Gastrocnemius medialis (tissue), 4 donors: ENCODE measurements at regions not wholly inside any gene's neighbourhood (a gene's known extent, or its start where the extent isn't known, plus 50 kb on each side); places are given as distances from the start of the nearest gene placed in this dataset.

Experiments used
- ATAC-seq, 2 donors: fragments of 150-250 bp; one replicate each; pipeline ENCODE4 v1.9.1; 2016
- DNase-seq, 2 donors: peaks; one replicate each; pipeline ENCODE4 v3.0.0-alpha.2; 2019
- H3K27ac ChIP-seq, 4 donors: fragments of 200-600 bp; sonication (generic); 1 replicate in 1 of 4; 2 replicates in 3 of 4; pipeline ENCODE4 v1.5.1; 2016 to 2018; ENCODE audit warnings: mild to moderate bottlenecking in 2 of 4, moderate library complexity in 1 of 4
- H3K27me3 ChIP-seq, 3 donors: fragments of 200-600 bp; sonication (generic) in 2 of 3; 1 replicate in 1 of 3; 2 replicates in 2 of 3; pipeline versions ENCODE4 v1.5.1 to v1.6.0; 2016 to 2019; ENCODE audit warnings: mild to moderate bottlenecking in 1 of 3, moderate library complexity in 1 of 3
- H3K36me3 ChIP-seq, 2 donors: fragments of 200-600 bp; sonication (generic) in 1 of 2; one replicate each; pipeline ENCODE4 v1.5.1; 2017 to 2018
- H3K4me1 ChIP-seq, 2 donors: fragments of 200-600 bp; sonication (generic) in 1 of 2; one replicate each; pipeline ENCODE4 v1.5.1; 2016 to 2017; ENCODE audit warnings: mild to moderate bottlenecking in 2 of 2
- H3K4me3 ChIP-seq, 4 donors: fragments of 200-600 bp; sonication (generic) in 3 of 4; 1 replicate in 1 of 4; 2 replicates in 3 of 4; pipeline ENCODE4 v1.5.1; 2016 to 2019; ENCODE audit warnings: mild to moderate bottlenecking in 2 of 4
- H3K9me3 ChIP-seq, 3 donors: fragments of 200-600 bp; sonication (generic) in 2 of 3; 1 replicate in 1 of 3; 2 replicates in 2 of 3; pipeline ENCODE4 v1.5.1; 2016 to 2019
- CTCF ChIP-seq, 5 experiments: fragments of 450-650 bp in 3 of 5; fragments of 200-600 bp in 2 of 5; sonication (generic) in 2 of 5; IDR thresholded peaks in 4 of 5; conservative IDR thresholded peaks in 1 of 5; 1 replicate in 4 of 5; 2 replicates in 1 of 5; pipeline ENCODE4 v1.5.1; 2016 to 2019; ENCODE audit warnings: antibody characterized with exemption in 5 of 5, mild to moderate bottlenecking in 3 of 5, moderate library complexity in 3 of 5
- POLR2A ChIP-seq, 2 donors: fragments of 450-650 bp; IDR thresholded peaks; one replicate each; pipeline ENCODE4 v1.6.1; 2017; ENCODE audit warnings: antibody characterized with exemption in 2 of 2, mild to moderate bottlenecking in 2 of 2, moderate library complexity in 2 of 2
- in situ Hi-C, 4 donors: fragments of 200-750 bp; cut with MboI; loops; one replicate each; pipeline versions ENCODE4 v1.15.0 to v1.8.0; 2017; ENCODE audit warnings: low sequenced_read_pairs in 4 of 4
- intact Hi-C: fragments of 100-400 bp; cut with DNase I; formaldehyde crosslinking; loops from one replicate; pipeline ENCODE4 v1.15.1; 2023; ENCODE audit warnings: low total_unique reads

- DNase-seq: no peak
- Histone ChIP-seq H3K4me3 (no peak overlapping the region), H3K4me1 (no peaks in the 10 kb centered on the region), H3K27me3 (no peaks in the 10 kb centered on the region), H3K27ac (no peak overlapping the region), H3K9me3 (no peaks in the 10 kb centered on the region), H3K36me3 (no peaks in the 10 kb centered on the region)
- in situ Hi-C loops (no loop called here), intact Hi-C loops (no loop called here)
- no peak for ATAC-seq
- no peak for TF ChIP-seq POLR2A (IDR thresholded peaks at IDR 0.05)
- TF ChIP-seq CTCF (IDR thresholded peaks at IDR 0.05 in 4 of 5, conservative IDR thresholded peaks at IDR 0.05 in 1 of 5): no peak
Observed at GRCh38 chr6:50989123-50989522, 170.5 kb downstream of the TFAP2B start.

GRCh38 chr6:50990750-50991446 lies 172.2 kb downstream of the TFAP2B start:
- H3K9me3 ChIP-seq: no peaks in the 10 kb centered on the region
- H3K4me3 ChIP-seq: no peak overlapping the region
- H3K4me1 ChIP-seq: no peaks in the 10 kb centered on the region
- in situ Hi-C loops (no loop called here), intact Hi-C loops (no loop called here)
- DNase-seq (no peak), ATAC-seq (no peak)
- TF ChIP-seq POLR2A (IDR thresholded peaks at IDR 0.05) (no peak), CTCF (IDR thresholded peaks at IDR 0.05 in 4 of 5, conservative IDR thresholded peaks at IDR 0.05 in 1 of 5) (no peak)
- no peaks in the 10 kb centered on the region for H3K27me3 ChIP-seq
- no peaks in the 10 kb centered on the region for H3K36me3 ChIP-seq
- H3K27ac ChIP-seq: no peak overlapping the region

- Histone ChIP-seq H3K27ac (no peak overlapping the region), H3K9me3 (no peaks in the 10 kb centered on the region), H3K4me1 (no peaks in the 10 kb centered on the region), H3K36me3 (no peaks in the 10 kb centered on the region), H3K27me3 (no peaks in the 10 kb centered on the region), H3K4me3 (no peak overlapping the region)
- intact Hi-C loops (no loop called here), in situ Hi-C loops (no loop called here)
- DNase-seq (no peak), ATAC-seq (no peak)
- TF ChIP-seq POLR2A (IDR thresholded peaks at IDR 0.05): no peak
- TF ChIP-seq CTCF (IDR thresholded peaks at IDR 0.05 in 4 of 5, conservative IDR thresholded peaks at IDR 0.05 in 1 of 5): no peak
Observed at GRCh38 chr6:50992232-50992631, 173.6 kb downstream of the TFAP2B start.

- in situ Hi-C loops (no loop called here), intact Hi-C loops (no loop called here)
- no peak for DNase-seq
- Histone ChIP-seq H3K9me3 (no peaks in the 10 kb centered on the region), H3K4me1 (no peaks in the 10 kb centered on the region), H3K4me3 (no peak overlapping the region), H3K27ac (no peak overlapping the region), H3K27me3 (no peaks in the 10 kb centered on the region), H3K36me3 (no peaks in the 10 kb centered on the region)
- TF ChIP-seq CTCF (IDR thresholded peaks at IDR 0.05 in 4 of 5, conservative IDR thresholded peaks at IDR 0.05 in 1 of 5): no peak
- no peak for TF ChIP-seq POLR2A (IDR thresholded peaks at IDR 0.05)
- ATAC-seq: no peak
Observed at GRCh38 chr6:50992704-50993625, 174.3 kb downstream of the TFAP2B start.
